PC-3 (cell line): ENCODE measurements at regions not wholly inside any gene's neighbourhood (a gene's known extent, or its start where the extent isn't known, plus 50 kb on each side); places are given as distances from the start of the nearest gene placed in this dataset.
A peak's percentile ranks its signal among the peaks of the same experiment; 100 is the strongest.
"Not testable (repeated sequence)": the region's sequence is repeated elsewhere in the genome, so short reads cannot be mapped to it uniquely, and the experiment has no call there.

Experiments used
- ATAC-seq: fragments of 200-7000 bp; cut with Tn5 transposase; 2 replicates; pipeline ENCODE4 v1.9.1; 2020; ENCODE audit warnings: mild to moderate bottlenecking, moderate library complexity
- BruUV-seq: library from RNA; stranded (reverse); fragments of 400-500 nt; replicated peaks from 2 replicates; lab custom pipeline; 2021; lab: Mats Ljungman, UMichigan
- CTCF ChIA-PET: fragments of 300-600 bp; sonication (Branson Sonifier 250); formaldehyde crosslinking; loops from one replicate; lab custom pipeline; 2022; ENCODE audit warnings: antibody characterized with exemption; lab: Charles Lee
- POLR2A ChIA-PET: fragments of 300-600 bp; sonication (Branson Sonifier 250); formaldehyde crosslinking; loops from one replicate; lab custom pipeline; 2022; ENCODE audit warnings: antibody characterized with exemption; ENCODE audit not compliant: unreplicated experiment; lab: Charles Lee
- DNase-seq: peaks from one replicate; pipeline ENCODE4 v3.0.0-alpha.2; 2015
- H2AFZ ChIP-seq: fragments of 300-600 bp; sonication (generic); 2 replicates; pipeline ENCODE4 v1.6.0; 2016; ENCODE audit warnings: antibody characterized with exemption, low read length
- H3F3A ChIP-seq: fragments of 300-600 bp; sonication (generic); one replicate; pipeline ENCODE4 v1.6.0; 2017; ENCODE audit warnings: antibody characterized with exemption, low read length, control low read depth, mild to moderate bottlenecking; ENCODE audit not compliant: unreplicated experiment
- H3K27ac ChIP-seq: fragments of 300-600 bp; sonication (generic); 2 replicates; pipeline ENCODE4 v1.5.1; 2016; ENCODE audit warnings: mild to moderate bottlenecking, low read length
- H3K27me3 ChIP-seq: fragments of 300-600 bp; sonication (generic); 2 replicates; pipeline ENCODE4 v1.6.1; 2016; ENCODE audit warnings: low read length, mixed read lengths
- H3K36me3 ChIP-seq: fragments of 300-600 bp; sonication (generic); 2 replicates; pipeline ENCODE4 v1.6.1; 2016; ENCODE audit warnings: low read depth, mixed run types, low read length, mixed read lengths
- H3K4me1 ChIP-seq: fragments of 300-600 bp; sonication (generic); 2 replicates; pipeline ENCODE4 v1.5.1; 2016; ENCODE audit warnings: low read length; ENCODE audit not compliant: insufficient read depth
- H3K4me2 ChIP-seq: fragments of 300-600 bp; sonication (generic); 2 replicates; pipeline ENCODE4 v1.6.0; 2016; ENCODE audit warnings: low read length
- H3K4me3 ChIP-seq: fragments of 300-600 bp; sonication (generic); 2 replicates; pipeline ENCODE4 v1.5.1; 2016; ENCODE audit warnings: mild to moderate bottlenecking, low read length, mixed read lengths
- H3K79me2 ChIP-seq: fragments of 300-600 bp; sonication (generic); 2 replicates; pipeline ENCODE4 v1.6.1; 2017; ENCODE audit warnings: low read length, mixed read lengths
- H3K9ac ChIP-seq: fragments of 300-600 bp; sonication (generic); 2 replicates; pipeline ENCODE4 v1.6.0; 2016; ENCODE audit warnings: mild to moderate bottlenecking, low read length
- H3K9me2 ChIP-seq: fragments of 300-600 bp; sonication (generic); replicated peaks from 2 replicates; pipeline ENCODE4 v1.6.1; 2016; ENCODE audit warnings: mixed run types, low read length, mixed read lengths
- H3K9me3 ChIP-seq: fragments of 300-600 bp; sonication (generic); 2 replicates; pipeline ENCODE4 v1.6.1; 2016; ENCODE audit warnings: low read length, mixed read lengths
- H4K20me1 ChIP-seq: fragments of 300-600 bp; sonication (generic); 2 replicates; pipeline ENCODE4 v1.6.1; 2016; ENCODE audit warnings: low read length, mixed read lengths
- EZH2 ChIP-seq: fragments of 300-600 bp; sonication (generic); IDR thresholded peaks from one replicate; pipeline ENCODE4 v1.6.1; 2017; ENCODE audit warnings: antibody characterized with exemption, mild to moderate bottlenecking, low read length; ENCODE audit not compliant: unreplicated experiment
- EZH2phosphoT487 ChIP-seq: fragments of 300-600 bp; sonication (generic); IDR thresholded peaks from 2 replicates; pipeline ENCODE4 v1.6.1; 2018; ENCODE audit warnings: mild to moderate bottlenecking, antibody characterized with exemption, low read length, borderline replicate concordance
- intact Hi-C: fragments of 100-400 bp; cut with micrococcal nuclease; formaldehyde crosslinking; loops from 2 replicates; pipeline ENCODE4 v1.9.0; 2023
- TF ChIP-seq, protein P1 (sequence below): fragments of 300-600 bp; sonication (generic); conservative IDR thresholded peaks from 2 replicates; pipeline ENCODE4 v1.5.1; 2017; ENCODE audit warnings: antibody characterized with exemption, low read depth, mild to moderate bottlenecking, low read length

- BruUV-seq, result no TSS peak
- H3K36me3 ChIP-seq, result no peaks in the 10 kb centered on the region
- H2AFZ ChIP-seq, result no peak overlapping the region
- peaks cover 20% of the 10 kb centered on the region for H3K4me1 ChIP-seq
- H4K20me1 ChIP-seq, result no peaks in the 10 kb centered on the region
- POLR2A ChIA-PET, result no interaction called here
- no peaks in the 10 kb centered on the region for H3K27me3 ChIP-seq
- TF ChIP-seq, protein P1, sequence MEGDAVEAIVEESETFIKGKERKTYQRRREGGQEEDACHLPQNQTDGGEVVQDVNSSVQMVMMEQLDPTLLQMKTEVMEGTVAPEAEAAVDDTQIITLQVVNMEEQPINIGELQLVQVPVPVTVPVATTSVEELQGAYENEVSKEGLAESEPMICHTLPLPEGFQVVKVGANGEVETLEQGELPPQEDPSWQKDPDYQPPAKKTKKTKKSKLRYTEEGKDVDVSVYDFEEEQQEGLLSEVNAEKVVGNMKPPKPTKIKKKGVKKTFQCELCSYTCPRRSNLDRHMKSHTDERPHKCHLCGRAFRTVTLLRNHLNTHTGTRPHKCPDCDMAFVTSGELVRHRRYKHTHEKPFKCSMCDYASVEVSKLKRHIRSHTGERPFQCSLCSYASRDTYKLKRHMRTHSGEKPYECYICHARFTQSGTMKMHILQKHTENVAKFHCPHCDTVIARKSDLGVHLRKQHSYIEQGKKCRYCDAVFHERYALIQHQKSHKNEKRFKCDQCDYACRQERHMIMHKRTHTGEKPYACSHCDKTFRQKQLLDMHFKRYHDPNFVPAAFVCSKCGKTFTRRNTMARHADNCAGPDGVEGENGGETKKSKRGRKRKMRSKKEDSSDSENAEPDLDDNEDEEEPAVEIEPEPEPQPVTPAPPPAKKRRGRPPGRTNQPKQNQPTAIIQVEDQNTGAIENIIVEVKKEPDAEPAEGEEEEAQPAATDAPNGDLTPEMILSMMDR, result no peak
- TF ChIP-seq EZH2, result no peak
- no peak for TF ChIP-seq EZH2phosphoT487
- no peaks in the 10 kb centered on the region for H3K9me3 ChIP-seq
- ATAC-seq (no peak), DNase-seq (no peak)
- no peaks in the 10 kb centered on the region for H3K79me2 ChIP-seq
- intact Hi-C loops, result no loop called here
- peak overlapping the region; percentile 59 for H3K4me2 ChIP-seq
- H3K4me3 ChIP-seq, result no peak overlapping the region
- H3F3A ChIP-seq, result no peaks in the 10 kb centered on the region
- no peak overlapping the region for H3K27ac ChIP-seq
- CTCF ChIA-PET, result interaction anchor here (0.7 kb wide), 1 partner anchor 229 kb away, joined by 3 read pairs; no protein-coding TSS in a partner anchor
- H3K9me2 ChIP-seq, result no peaks in the 10 kb centered on the region
- no peak overlapping the region for H3K9ac ChIP-seq
These were observed 61.8 kb upstream of the TIAM2 start for GRCh38 chr6:154933181-154933827.

GRCh38 chr6:154937306-154938220, 57.6 kb upstream of the TIAM2 start:
- TF ChIP-seq EZH2phosphoT487 (no peak), EZH2 (no peak)
- TF ChIP-seq, protein P1, result no peak
- no peaks in the 10 kb centered on the region for H3K27me3 ChIP-seq
- H3K9ac ChIP-seq, result no peak overlapping the region
- POLR2A ChIA-PET, result interaction anchor here (0.7 kb wide), 1 partner anchor 240 kb away, joined by 13 read pairs; no protein-coding TSS in a partner anchor
- no peak overlapping the region for H2AFZ ChIP-seq
- no peak overlapping the region for H3K27ac ChIP-seq
- intact Hi-C loops, result no loop called here
- CTCF ChIA-PET, result no interaction called here
- no peaks in the 10 kb centered on the region for H3K9me2 ChIP-seq
- no peaks in the 10 kb centered on the region for H3K9me3 ChIP-seq
- H3K4me1 ChIP-seq, result peaks cover 8% of the 10 kb centered on the region
- H4K20me1 ChIP-seq, result no peaks in the 10 kb centered on the region
- DNase-seq, result no peak
- H3K4me3 ChIP-seq, result no peak overlapping the region
- H3K79me2 ChIP-seq, result no peaks in the 10 kb centered on the region
- ATAC-seq, result no peak
- no peaks in the 10 kb centered on the region for H3F3A ChIP-seq
- H3K36me3 ChIP-seq, result no peaks in the 10 kb centered on the region
- no TSS peak for BruUV-seq
- H3K4me2 ChIP-seq, result no peak overlapping the region

DNA sequence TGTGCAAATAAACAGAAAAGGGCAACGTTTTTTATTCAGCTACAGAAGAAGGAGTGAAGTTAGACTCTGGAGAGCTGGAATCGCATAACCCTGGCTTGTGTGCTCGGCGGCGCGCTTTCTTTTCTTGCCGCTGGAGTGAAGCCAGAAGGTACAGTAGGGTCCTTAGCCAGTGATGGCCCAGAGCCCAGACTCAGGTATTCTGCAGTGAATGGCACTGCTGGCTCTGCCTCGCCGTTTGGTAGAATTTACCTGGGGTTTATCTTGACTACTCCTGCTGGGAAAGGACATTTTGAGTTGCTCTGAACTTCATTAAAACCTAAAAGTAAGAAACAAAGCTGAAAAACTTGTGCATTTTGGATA, 56.9 kb upstream of the TIAM2 start:
- TF ChIP-seq EZH2phosphoT487, result no peak
- TF ChIP-seq, protein P1, result no peak
- no peak for TF ChIP-seq EZH2
- no peak for ATAC-seq

DNA sequence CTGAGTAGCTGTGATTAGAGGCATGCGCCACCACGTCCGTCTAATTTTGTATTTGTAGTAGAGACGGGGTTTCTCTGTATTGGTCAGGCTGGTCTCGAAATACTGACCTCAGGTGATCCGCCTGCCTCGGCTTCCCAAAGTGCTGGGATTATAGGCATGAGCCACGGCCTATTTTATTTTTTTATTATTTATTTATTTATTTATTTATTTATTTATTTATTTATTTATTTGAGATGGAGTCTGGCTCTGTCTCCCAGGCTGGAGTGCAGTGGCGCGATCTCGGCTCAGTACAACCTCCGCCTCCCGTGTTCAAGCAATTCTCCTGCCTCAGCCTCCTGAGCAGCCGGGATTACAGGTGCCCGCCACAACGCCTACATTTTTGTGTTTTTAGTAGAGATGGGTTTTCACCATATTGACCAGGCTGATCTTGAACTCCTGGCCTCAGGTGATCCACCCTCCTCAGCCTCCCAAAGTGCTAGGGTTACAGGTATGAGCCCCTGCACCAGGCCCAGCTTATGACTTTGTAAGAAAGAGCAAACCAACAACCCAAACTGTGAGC, 56.3 kb upstream of the TIAM2 start:
- H3K9me2 ChIP-seq, POLR2A ChIA-PET, H3K9ac ChIP-seq, H3K4me3 ChIP-seq, H3K4me2 ChIP-seq, H3K79me2 ChIP-seq, H3F3A ChIP-seq, H3K27me3 ChIP-seq, H4K20me1 ChIP-seq, DNase-seq, H2AFZ ChIP-seq, H3K27ac ChIP-seq, BruUV-seq, H3K36me3 ChIP-seq, H3K9me3 ChIP-seq, intact Hi-C loops, H3K4me1 ChIP-seq, CTCF ChIA-PET, ATAC-seq: not testable (repeated sequence)

More for the DNA sequence above, 56.9 kb upstream of the TIAM2 start:
- no peaks in the 10 kb centered on the region for H3K9me3 ChIP-seq
- H3K27me3 ChIP-seq, result no peaks in the 10 kb centered on the region
- H3F3A ChIP-seq, result no peaks in the 10 kb centered on the region
- POLR2A ChIA-PET, result no interaction called here
- no TSS peak for BruUV-seq
- no peak overlapping the region for H3K9ac ChIP-seq
- no peaks in the 10 kb centered on the region for H4K20me1 ChIP-seq
- no peak for DNase-seq
- H3K79me2 ChIP-seq, result no peaks in the 10 kb centered on the region
- CTCF ChIA-PET, result no interaction called here
- peaks cover 2% of the 10 kb centered on the region for H3K4me1 ChIP-seq
- no peak overlapping the region for H3K4me3 ChIP-seq
- H3K27ac ChIP-seq, result no peak overlapping the region
- H3K9me2 ChIP-seq, result no peaks in the 10 kb centered on the region
- H3K4me2 ChIP-seq, result no peak overlapping the region
- intact Hi-C loops, result no loop called here
- H3K36me3 ChIP-seq, result no peaks in the 10 kb centered on the region
- no peak overlapping the region for H2AFZ ChIP-seq
